ENCODE measurements at regions not wholly inside any gene's neighbourhood (a gene's known extent, or its start where the extent isn't known, plus 50 kb on each side); places are given as distances from the start of the nearest gene placed in this dataset.
"Not testable (repeated sequence)": the region's sequence is repeated elsewhere in the genome, so short reads cannot be mapped to it uniquely, and the experiment has no call there.

- no peak for ATAC-seq
- no peak for DNase-seq (ENCODE audit: low spot score)
Measured at GRCh38 chr11:38598418-38598817, 2000.4 kb upstream of the RAG2 start.

- DNase-seq (ENCODE audit: low spot score); ATAC-seq: not testable (repeated sequence)
Measured at GRCh38 chr11:38595359-38596016, 1997.5 kb upstream of the RAG2 start.

GRCh38 chr11:38594895-38595294 lies 1996.9 kb upstream of the RAG2 start:
- ATAC-seq (no peak), DNase-seq (ENCODE audit: low spot score) (no peak)

GRCh38 chr11:38593649-38594048 lies 1995.6 kb upstream of the RAG2 start:
- ATAC-seq (no peak), DNase-seq (ENCODE audit: low spot score) (no peak)

GRCh38 chr11:38582756-38583155 lies 1984.7 kb upstream of the RAG2 start:
- ATAC-seq = no peak
- DNase-seq (ENCODE audit: low spot score) = no peak

- DNase-seq (ENCODE audit: low spot score) (no peak), ATAC-seq (no peak)
Measured at GRCh38 chr11:38582151-38582550, 1984.1 kb upstream of the RAG2 start.

GRCh38 chr11:38577769-38578168 lies 1979.7 kb upstream of the RAG2 start:
- ATAC-seq = no peak

GRCh38 chr11:38562562-38562961 lies 1964.5 kb upstream of the RAG2 start:
- DNase-seq (ENCODE audit: low spot score) (no peak), ATAC-seq (no peak)

More at GRCh38 chr11:38577769-38578168, 1979.7 kb upstream of the RAG2 start:
- no peak for DNase-seq (ENCODE audit: low spot score)

- ATAC-seq (no peak), DNase-seq (ENCODE audit: low spot score) (no peak)
Measured at GRCh38 chr11:38553148-38553547, 1955.1 kb upstream of the RAG2 start.

- DNase-seq (ENCODE audit: low spot score) (no peak), ATAC-seq (no peak)
Measured at GRCh38 chr11:38547462-38547861, 1949.4 kb upstream of the RAG2 start.

- ATAC-seq = no peak
- no peak for DNase-seq (ENCODE audit: low spot score)
Measured at GRCh38 chr11:38543986-38544385, 1946.0 kb upstream of the RAG2 start.

- ATAC-seq = no peak
Measured at GRCh38 chr11:38543311-38543710, 1945.3 kb upstream of the RAG2 start.

GRCh38 chr11:38538866-38539680 lies 1941.0 kb upstream of the RAG2 start:
- ATAC-seq (no peak), DNase-seq (ENCODE audit: low spot score) (no peak)

More at GRCh38 chr11:38543311-38543710, 1945.3 kb upstream of the RAG2 start:
- DNase-seq (ENCODE audit: low spot score) = no peak

GRCh38 chr11:38530226-38530625 lies 1932.2 kb upstream of the RAG2 start:
- no peak for ATAC-seq

GRCh38 chr11:38524945-38525344 lies 1926.9 kb upstream of the RAG2 start:
- DNase-seq (ENCODE audit: low spot score) (no peak), ATAC-seq (no peak)

More at GRCh38 chr11:38530226-38530625, 1932.2 kb upstream of the RAG2 start:
- DNase-seq (ENCODE audit: low spot score) = no peak

GRCh38 chr11:38517991-38518390 lies 1920.0 kb upstream of the RAG2 start:
- ATAC-seq (no peak), DNase-seq (ENCODE audit: low spot score) (no peak)

- ATAC-seq; DNase-seq (ENCODE audit: low spot score): not testable (repeated sequence)
Measured at GRCh38 chr11:38512830-38513229, 1914.8 kb upstream of the RAG2 start.

GRCh38 chr11:38510041-38510440 lies 1912.0 kb upstream of the RAG2 start:
- ATAC-seq (no peak), DNase-seq (ENCODE audit: low spot score) (no peak)

- DNase-seq (ENCODE audit: low spot score) = no peak
- ATAC-seq = no peak
Measured at GRCh38 chr11:38503876-38504275, 1905.8 kb upstream of the RAG2 start.

GRCh38 chr11:38498721-38499120 lies 1900.7 kb upstream of the RAG2 start:
- DNase-seq (ENCODE audit: low spot score) = no peak
- ATAC-seq = no peak

GRCh38 chr11:38491986-38492385 lies 1894.0 kb upstream of the RAG2 start:
- no peak for DNase-seq (ENCODE audit: low spot score)
- no peak for ATAC-seq

- no peak for DNase-seq (ENCODE audit: low spot score)
- ATAC-seq = no peak
Measured at GRCh38 chr11:38481391-38481790, 1883.4 kb upstream of the RAG2 start.
